Upper lobe of left lung (tissue), 4 donors: ENCODE measurements at regions not wholly inside any gene's neighbourhood (a gene's known extent, or its start where the extent isn't known, plus 50 kb on each side); places are given as distances from the start of the nearest gene placed in this dataset.
"Not testable (repeated sequence)": the region's sequence is repeated elsewhere in the genome, so short reads cannot be mapped to it uniquely, and the experiment has no call there.

Experiments used
- CTCF ChIP-seq, 6 experiments: fragments of 450-650 bp in 4 of 6; fragments of 200-600 bp in 2 of 6; sonication (generic) in 2 of 6; IDR thresholded peaks; one replicate each; pipeline ENCODE4 v1.5.1; 2016 to 2019; ENCODE audit warnings: antibody characterized with exemption in 6 of 6
- EP300 ChIP-seq, 4 donors: sonication (generic); formaldehyde crosslinking; IDR thresholded peaks; one replicate each; pipeline ENCODE4 v1.5.1; 2017; ENCODE audit warnings: antibody characterized with exemption in 4 of 4, control low read depth in 2 of 4
- POLR2A ChIP-seq, 4 donors: fragments of 450-650 bp; IDR thresholded peaks; one replicate each; pipeline ENCODE4 v1.5.1; 2016 to 2017; ENCODE audit warnings: antibody characterized with exemption in 4 of 4, mild to moderate bottlenecking in 2 of 4
- POLR2AphosphoS5 ChIP-seq, 2 donors: sonication (generic); formaldehyde crosslinking; IDR thresholded peaks; one replicate each; pipeline ENCODE4 v1.5.1; 2017; ENCODE audit warnings: antibody characterized with exemption in 2 of 2

- not testable (repeated sequence) for TF ChIP-seq CTCF, POLR2AphosphoS5, POLR2A, EP300 (IDR thresholded peaks at IDR 0.05)
Measured at GRCh38 chr1:223951551-223951950, 105.8 kb upstream of the TP53BP2 start.
